Endodermal cell (in vitro differentiated cells): ENCODE measurements at regions not wholly inside any gene's neighbourhood (a gene's known extent, or its start where the extent isn't known, plus 50 kb on each side); places are given as distances from the start of the nearest gene placed in this dataset.

Source experiments
- DNase-seq: peaks from one replicate; pipeline ENCODE4 v3.0.0-alpha.2; 2017
- H3K27ac ChIP-seq: 2 replicates; pipeline ENCODE4 v1.5.1; 2013; ENCODE audit warnings: mild to moderate bottlenecking, low read depth, low read length, moderate library complexity
- H3K27me3 ChIP-seq: 2 replicates; pipeline ENCODE4 v1.6.1; 2013; ENCODE audit warnings: mild to moderate bottlenecking, low read length, moderate library complexity; ENCODE audit not compliant: insufficient read depth, control insufficient read depth, poor library complexity, severe bottlenecking
- H3K36me3 ChIP-seq: 2 replicates; pipeline ENCODE4 v1.7.0; 2013; ENCODE audit warnings: mild to moderate bottlenecking, low read length, moderate library complexity; ENCODE audit not compliant: control insufficient read depth, insufficient read depth
- H3K4me1 ChIP-seq: one replicate; pipeline ENCODE4 v1.7.0; 2013; ENCODE audit warnings: low read length; ENCODE audit not compliant: control insufficient read depth, insufficient read depth
- H3K4me3 ChIP-seq: 2 replicates; pipeline ENCODE4 v1.5.1; 2013; ENCODE audit warnings: mild to moderate bottlenecking, low read length, moderate library complexity
- H3K9ac ChIP-seq: 2 replicates; pipeline ENCODE4 v1.6.1; 2013; ENCODE audit warnings: mild to moderate bottlenecking, low read length, moderate library complexity; ENCODE audit not compliant: poor library complexity, severe bottlenecking; ENCODE audit errors: extremely low read depth
- H3K9me3 ChIP-seq: 2 replicates; pipeline ENCODE4 v1.6.1; 2013; ENCODE audit warnings: mild to moderate bottlenecking, low read length, moderate library complexity; ENCODE audit not compliant: control insufficient read depth
- H3K27ac Mint-ChIP-seq: 2 replicates; pipeline ENCODE4 v1.8.0; 2020; ENCODE audit warnings: mixed read lengths
- H3K27me3 Mint-ChIP-seq: 2 replicates; pipeline ENCODE4 v1.8.0; 2021; ENCODE audit warnings: mild to moderate bottlenecking, mixed read lengths; ENCODE audit not compliant: insufficient read depth
- H3K36me3 Mint-ChIP-seq: 2 replicates; pipeline ENCODE4 v1.8.0; 2020; ENCODE audit warnings: low read depth, mixed read lengths
- H3K4me1 Mint-ChIP-seq: 2 replicates; pipeline ENCODE4 v1.8.0; 2020; ENCODE audit warnings: mixed read lengths
- H3K4me3 Mint-ChIP-seq: 2 replicates; pipeline ENCODE4 v1.8.0; 2020; ENCODE audit warnings: mild to moderate bottlenecking, moderate library complexity, mixed read lengths
- H3K9me3 Mint-ChIP-seq: 2 replicates; pipeline ENCODE4 v1.8.0; 2020; ENCODE audit warnings: mild to moderate bottlenecking, mixed read lengths
- WGBS, 2 experiments: methylation state at CpG; one replicate each; pipeline versions ENCODE4 v1.1.5 to v1.1.7; 2013; ENCODE audit warnings: missing lambda C conversion rate in 2 of 2, mixed read lengths in 1 of 2; ENCODE audit not compliant: insufficient coverage in 1 of 2, insufficient read length in 1 of 2; 5-methylcytosine and 5-hydroxymethylcytosine counted together
- TF ChIP-seq, protein P1 (sequence below): fragments of 200-600 bp; sonication (generic); conservative IDR thresholded peaks from 2 replicates; pipeline ENCODE4 v1.5.0; 2021; ENCODE audit warnings: antibody characterized with exemption, mild to moderate bottlenecking

DNA sequence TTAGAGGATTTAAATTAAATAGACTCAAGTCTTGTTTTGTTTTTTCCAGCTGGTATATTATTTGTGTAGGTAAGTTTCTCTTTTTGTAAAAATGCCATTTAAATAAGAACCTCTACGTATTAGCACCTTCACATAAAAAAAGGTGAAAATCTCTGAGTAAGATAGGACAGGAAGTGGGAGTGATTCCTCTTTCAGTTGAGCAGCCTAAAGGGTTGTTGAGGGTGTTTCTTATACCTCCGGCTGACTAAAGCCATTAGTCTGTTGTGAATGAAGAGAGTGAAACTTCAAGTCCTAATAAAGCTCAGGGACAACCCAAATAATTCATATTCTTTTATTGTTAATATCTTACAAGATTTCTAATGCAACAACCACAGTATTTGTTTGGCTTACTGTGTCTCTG lies 188.7 kb downstream of the CHRM3 start:
- no peak overlapping the region for H3K27ac Mint-ChIP-seq
- no peaks in the 10 kb centered on the region for H3K36me3 Mint-ChIP-seq
- Histone ChIP-seq H3K4me3 (no peak overlapping the region), H3K4me1 (no peaks in the 10 kb centered on the region), H3K36me3 (no peaks in the 10 kb centered on the region), H3K27me3 (no peaks in the 10 kb centered on the region), H3K9me3 (no peaks in the 10 kb centered on the region), H3K9ac (no peak overlapping the region), H3K27ac (no peak overlapping the region)
- no peak overlapping the region for H3K4me3 Mint-ChIP-seq
- no peaks in the 10 kb centered on the region for H3K27me3 Mint-ChIP-seq
- no peak for DNase-seq
- no peaks in the 10 kb centered on the region for H3K4me1 Mint-ChIP-seq
- 94% methylated on average over 2 of the region's 2 CpGs; no CpG with 5 or more reads in 1 of the 2 experiments for WGBS, 2 experiments
- H3K9me3 Mint-ChIP-seq, result no peaks in the 10 kb centered on the region
- TF ChIP-seq, protein P1, sequence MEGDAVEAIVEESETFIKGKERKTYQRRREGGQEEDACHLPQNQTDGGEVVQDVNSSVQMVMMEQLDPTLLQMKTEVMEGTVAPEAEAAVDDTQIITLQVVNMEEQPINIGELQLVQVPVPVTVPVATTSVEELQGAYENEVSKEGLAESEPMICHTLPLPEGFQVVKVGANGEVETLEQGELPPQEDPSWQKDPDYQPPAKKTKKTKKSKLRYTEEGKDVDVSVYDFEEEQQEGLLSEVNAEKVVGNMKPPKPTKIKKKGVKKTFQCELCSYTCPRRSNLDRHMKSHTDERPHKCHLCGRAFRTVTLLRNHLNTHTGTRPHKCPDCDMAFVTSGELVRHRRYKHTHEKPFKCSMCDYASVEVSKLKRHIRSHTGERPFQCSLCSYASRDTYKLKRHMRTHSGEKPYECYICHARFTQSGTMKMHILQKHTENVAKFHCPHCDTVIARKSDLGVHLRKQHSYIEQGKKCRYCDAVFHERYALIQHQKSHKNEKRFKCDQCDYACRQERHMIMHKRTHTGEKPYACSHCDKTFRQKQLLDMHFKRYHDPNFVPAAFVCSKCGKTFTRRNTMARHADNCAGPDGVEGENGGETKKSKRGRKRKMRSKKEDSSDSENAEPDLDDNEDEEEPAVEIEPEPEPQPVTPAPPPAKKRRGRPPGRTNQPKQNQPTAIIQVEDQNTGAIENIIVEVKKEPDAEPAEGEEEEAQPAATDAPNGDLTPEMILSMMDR, result no peak

DNA sequence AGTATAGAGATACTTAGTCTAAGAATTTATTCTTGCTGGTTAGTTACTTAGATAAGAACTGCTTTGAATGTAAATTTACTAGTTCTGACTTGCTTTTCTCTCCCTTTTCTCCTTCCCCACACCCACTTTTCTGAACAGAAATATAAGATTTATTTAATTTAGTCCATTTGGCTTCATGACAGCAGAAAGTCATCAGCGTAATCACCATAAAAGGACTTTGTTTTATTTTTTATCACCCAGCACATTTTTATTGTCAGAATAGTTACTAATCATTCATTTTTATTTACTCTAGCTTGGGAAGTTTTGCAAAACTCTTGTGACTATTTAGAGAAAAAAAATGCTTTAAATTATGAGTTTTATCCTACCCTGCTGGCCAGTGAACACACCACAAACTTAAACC lies 197.2 kb downstream of the CHRM3 start:
- TF ChIP-seq, protein P1, result no peak
- Histone ChIP-seq H3K27ac (no peak overlapping the region), H3K9ac (no peak overlapping the region), H3K36me3 (no peaks in the 10 kb centered on the region), H3K4me3 (no peak overlapping the region), H3K4me1 (no peaks in the 10 kb centered on the region), H3K27me3 (no peaks in the 10 kb centered on the region), H3K9me3 (no peaks in the 10 kb centered on the region)
- 100% methylated on average over 1 of the region's 1 CpG; no CpG with 5 or more reads in 1 of the 2 experiments for WGBS, 2 experiments
- Mint-ChIP-seq H3K4me1 (no peaks in the 10 kb centered on the region), H3K27me3 (no peaks in the 10 kb centered on the region), H3K27ac (no peak overlapping the region), H3K36me3 (no peaks in the 10 kb centered on the region), H3K9me3 (no peaks in the 10 kb centered on the region), H3K4me3 (no peak overlapping the region)
- DNase-seq, result no peak

DNA sequence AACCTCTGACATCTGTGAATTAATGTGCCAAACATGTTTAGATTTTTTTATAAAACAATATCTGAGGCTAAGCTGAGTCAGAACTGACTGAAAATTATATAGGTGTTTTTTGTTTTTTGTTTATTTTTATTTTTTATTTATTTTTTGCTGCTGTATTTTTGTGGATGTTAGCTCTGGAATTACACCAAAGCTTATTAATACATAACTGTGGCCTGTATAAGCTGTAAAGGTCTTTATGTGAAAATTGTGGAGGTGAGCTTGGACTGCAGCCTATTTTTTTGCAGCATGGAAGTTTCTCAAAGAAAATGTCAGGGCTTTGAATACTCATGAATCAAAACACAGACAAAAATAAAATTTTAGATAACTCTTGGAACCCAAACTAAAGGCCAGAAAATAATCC lies 199.8 kb downstream of the CHRM3 start:
- H3K9me3 ChIP-seq, result no peaks in the 10 kb centered on the region
- no peak overlapping the region for H3K4me3 ChIP-seq
- TF ChIP-seq, protein P1, result no peak
- DNase-seq, result no peak
- H3K4me1 ChIP-seq, result no peaks in the 10 kb centered on the region
- H3K27ac ChIP-seq, result no peak overlapping the region
- Mint-ChIP-seq H3K4me1 (no peaks in the 10 kb centered on the region), H3K27me3 (no peaks in the 10 kb centered on the region), H3K9me3 (no peaks in the 10 kb centered on the region), H3K4me3 (no peak overlapping the region), H3K27ac (no peak overlapping the region), H3K36me3 (no peaks in the 10 kb centered on the region)
- no peaks in the 10 kb centered on the region for H3K27me3 ChIP-seq
- H3K9ac ChIP-seq, result no peak overlapping the region
- H3K36me3 ChIP-seq, result no peaks in the 10 kb centered on the region
